NCI-H2029 (cell line): ENCODE measurements at regions not wholly inside any gene's neighbourhood (a gene's known extent, or its start where the extent isn't known, plus 50 kb on each side); places are given as distances from the start of the nearest gene placed in this dataset.
"Not testable (repeated sequence)": the region's sequence is repeated elsewhere in the genome, so short reads cannot be mapped to it uniquely, and the experiment has no call there.

ENCODE experiments used
- DNase-seq: peaks from one replicate; lab custom pipeline; 2025; lab: John Stamatoyannopoulos, UW

DNA sequence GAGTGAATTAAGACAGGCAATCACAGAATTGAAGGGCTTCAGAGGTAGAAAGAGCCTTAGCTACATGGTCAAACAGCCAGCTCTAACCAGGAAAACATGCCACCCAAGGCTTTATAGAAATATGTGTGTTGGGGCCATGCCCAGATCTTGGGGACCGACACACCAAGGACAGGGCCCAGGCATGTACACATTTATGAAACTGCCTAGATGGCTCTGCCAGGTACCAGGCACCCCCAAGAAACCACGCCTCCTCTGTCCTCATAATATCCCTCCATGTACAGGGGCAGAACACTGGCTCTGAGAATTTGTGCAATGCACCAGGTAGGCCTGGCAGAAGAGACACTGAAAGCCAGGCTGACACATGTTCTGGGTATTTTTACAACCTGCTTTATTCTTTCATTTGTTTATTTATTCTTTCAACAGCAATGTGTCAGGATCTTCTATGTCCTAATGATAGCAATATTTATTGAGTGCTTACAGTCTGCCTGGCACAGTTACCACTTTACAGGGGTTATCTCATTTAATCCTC, 137.9 kb upstream of the LSM14A start:
- DNase-seq = no peak

DNA sequence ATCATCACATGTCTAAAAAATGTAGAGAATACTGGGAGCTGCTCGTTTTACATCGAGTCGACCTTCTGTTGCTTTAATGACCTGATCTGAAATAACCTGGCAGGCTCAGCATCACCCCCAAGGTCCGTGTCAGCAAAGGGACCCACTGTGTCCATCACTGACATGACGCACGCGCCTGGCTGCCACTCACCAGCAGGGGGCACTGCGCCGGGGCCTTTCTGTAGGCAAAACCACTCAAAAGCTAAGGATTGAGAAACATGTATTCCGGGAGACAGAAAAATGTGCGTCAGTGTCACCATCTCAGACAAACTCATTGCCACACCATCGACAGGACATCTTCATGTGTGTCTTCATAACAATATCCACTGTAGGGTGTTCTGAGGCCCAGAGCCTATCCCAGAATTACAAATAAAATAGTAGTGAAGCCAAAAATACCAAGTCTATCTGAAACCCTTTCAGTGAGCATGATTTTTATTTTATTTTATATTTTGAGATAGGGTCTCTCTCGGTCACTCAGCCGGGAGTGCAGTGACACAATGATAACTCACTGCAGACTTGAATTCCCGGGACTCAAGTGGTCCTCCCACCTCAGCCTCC, 130.3 kb upstream of the LSM14A start:
- DNase-seq = no peak

DNA sequence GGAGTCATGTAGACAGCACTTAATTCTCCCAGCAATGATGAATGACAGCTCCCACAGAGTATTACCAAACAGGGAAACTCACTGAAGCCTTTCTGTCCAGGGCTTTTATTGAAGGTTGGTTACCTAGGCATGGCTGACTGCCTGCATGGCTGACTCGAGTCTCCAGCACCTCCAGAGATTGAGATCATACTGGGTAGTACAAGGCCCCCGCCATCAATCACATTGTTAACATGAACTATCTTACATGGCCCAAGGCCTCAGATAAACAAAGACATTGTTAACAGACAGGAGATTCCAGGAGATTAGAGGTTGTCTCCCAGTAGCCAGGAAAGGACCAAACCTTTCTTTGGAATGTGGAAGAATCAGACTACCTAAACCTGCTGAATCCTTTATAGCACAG, 128.3 kb upstream of the LSM14A start:
- DNase-seq = no peak

DNA sequence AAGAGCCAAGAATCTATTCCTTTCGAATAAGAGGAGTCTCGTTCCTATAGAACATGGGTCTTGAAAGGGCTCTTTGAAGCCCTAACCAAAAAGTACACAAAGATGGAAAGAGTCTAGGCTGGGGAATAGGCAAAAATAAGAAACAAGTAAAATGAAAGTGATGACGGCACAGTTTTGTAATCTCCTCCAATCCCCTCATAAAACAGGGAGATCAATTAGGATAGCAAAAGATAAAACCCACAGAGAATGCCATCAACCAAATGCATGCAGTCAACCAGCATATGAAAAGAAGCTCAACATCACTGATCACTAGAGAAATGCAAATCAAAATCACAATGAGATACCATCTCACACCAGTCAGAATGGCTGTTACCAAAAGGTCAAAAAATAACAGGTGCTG, 122.4 kb upstream of the LSM14A start:
- DNase-seq = no peak

DNA sequence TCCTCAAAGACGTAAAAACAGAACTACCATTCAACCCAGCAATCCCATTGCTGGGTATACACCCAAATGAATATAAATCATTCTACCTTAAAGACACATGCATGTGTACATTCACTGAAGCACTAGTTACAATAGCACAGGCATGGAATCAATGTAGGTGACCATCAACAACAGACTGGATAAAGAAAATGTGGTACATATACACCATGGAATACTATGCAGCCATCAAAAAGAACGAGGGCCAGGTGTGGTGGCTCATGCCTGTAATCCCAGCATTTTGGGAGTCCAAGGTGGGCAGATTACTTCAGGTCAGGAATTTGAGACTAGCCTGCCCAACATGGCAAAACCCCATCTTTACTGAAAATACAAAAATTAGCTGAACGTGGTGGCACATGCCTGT, 121.9 kb upstream of the LSM14A start:
- not testable (repeated sequence) for DNase-seq

DNA sequence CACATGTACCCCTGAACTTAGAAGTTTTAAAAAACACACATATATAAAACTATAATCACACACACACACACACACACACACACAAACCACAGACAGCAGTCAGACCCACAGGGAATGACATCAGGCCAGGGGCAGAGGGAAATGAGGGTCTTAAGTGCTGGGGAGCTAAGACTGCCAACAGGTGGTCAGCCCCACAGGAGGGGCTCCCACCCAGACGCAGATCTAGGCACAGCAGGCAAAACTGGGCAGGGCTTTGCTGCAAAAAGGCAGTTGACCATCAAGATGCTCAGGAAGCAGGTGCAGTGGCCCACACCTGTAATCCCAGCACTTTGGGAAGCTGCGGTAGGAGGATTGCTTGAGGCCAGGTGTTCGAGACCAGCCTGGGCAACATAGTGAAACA, 121.0 kb upstream of the LSM14A start:
- no peak for DNase-seq

DNA sequence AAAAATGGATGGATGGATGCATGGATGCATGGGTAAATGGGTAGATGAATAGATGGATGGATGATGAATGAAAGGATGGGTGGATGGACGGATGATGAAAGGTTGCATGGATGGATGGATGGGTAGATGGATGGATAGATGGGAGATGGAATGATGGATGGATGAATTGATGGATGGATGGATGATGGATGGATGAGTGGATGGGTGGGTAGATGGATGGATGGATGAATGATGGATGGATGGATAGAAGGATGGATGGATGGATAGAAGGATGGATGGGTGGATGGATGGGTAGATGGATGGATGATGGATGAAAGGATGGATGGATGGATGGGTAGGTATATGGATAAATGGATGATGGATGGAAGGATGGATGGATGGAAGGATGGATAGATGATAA, 115.1 kb upstream of the LSM14A start:
- DNase-seq = no peak

DNA sequence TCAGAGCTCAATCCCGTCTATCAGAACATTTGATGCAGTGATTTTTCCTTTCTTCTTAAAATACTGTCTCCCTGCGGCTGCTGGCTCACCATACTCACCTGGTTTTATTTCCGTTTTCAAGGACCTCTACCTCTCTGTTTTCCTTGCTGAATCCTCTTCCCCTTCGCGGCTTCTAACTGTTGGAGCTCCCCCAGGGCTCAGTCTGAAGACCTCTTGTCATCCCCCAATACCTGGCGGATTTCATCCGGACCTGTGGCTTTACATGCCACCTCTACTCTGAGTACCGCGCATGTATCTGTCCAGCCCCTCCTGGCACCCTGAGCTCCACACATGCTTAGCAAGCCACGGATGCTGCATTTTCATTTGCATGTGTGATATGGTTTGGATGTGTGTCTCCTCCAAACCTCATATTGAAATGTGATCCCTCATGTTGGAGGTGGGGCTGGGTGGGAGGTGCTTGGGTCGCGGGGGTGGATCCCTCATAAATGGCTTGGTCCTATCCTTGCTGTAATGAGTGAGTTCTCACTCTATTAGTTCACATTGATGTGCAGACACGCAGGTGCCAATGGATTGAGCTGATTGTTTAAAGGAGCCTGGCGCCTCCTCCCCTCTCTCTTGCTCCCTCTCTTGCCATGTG, 106.2 kb upstream of the LSM14A start:
- no peak for DNase-seq

DNA sequence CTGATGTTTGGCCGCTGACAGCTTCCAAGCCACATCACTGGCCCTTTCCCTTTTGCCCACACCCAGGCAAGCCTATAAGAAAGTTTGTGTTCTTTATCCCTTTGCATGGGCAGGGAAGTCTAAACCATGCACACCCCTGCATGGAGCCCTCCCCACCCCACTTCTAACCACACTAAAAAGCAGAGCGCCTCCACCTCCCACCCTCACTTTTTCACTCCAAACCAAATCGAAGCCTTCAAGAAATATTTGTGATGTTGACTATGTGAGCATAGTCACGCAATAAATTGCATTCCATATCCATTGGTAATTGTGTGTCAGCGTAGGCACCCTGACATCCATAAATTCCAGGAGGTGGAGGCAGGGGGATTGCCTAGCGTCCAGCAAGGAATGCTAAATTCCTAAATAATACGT, 104.4 kb upstream of the LSM14A start:
- DNase-seq = no peak

DNA sequence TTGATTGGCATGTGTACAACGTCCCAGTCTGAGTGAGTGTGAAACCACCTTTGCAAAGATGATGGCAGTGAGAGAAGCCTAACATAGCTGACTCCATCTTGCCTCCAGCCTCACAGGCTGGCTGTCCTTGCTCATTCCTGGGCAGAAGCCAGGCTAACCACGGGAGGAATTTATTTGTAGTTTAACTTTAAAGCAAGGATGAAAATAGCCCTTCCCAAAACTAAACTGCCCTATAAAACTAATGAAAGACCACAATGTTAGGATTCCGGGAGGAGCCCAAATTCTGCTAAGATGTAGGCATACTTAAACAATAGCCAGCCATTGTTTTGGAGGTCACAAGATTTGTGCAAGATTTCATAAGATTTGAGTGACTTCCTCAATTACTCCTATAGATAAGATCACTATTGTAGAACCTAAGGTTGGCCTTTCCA, 96.6 kb upstream of the LSM14A start:
- no peak for DNase-seq

DNA sequence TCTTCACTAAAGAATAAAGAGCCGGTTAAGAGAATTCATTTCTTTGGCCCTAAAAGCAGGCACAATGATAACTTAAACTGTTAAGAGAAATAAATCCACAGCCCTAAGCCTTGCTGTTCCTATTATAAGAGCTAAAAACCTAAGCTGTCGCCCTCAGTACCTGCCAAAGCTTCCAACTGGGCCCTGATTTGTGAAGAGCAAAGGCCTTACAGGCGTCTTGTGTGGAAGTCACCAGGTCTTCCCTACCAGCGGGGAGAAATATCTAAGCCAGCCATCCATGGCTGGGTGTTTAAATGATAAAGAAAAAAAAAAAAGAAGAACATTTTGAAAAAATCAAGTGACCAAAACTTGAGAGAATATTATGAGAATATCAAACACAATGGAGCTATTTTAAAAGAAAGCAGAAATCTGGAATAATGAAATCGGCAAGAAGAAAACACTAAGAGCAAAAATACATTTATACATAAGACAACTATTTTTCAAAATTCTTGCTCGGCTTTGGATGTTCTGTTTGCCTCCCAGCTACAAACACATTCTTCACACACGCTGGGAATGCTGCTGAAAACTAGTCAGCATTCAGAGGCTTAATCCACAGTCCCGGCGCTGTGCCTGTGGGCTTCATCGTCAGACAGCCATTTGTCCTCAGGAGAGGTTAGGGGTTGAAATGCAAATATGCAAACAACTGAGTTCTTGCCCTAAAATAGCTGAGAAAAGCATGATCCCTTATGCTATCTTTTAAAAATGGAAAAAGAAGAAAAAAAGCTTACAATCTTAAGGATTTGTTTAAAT, 89.8 kb upstream of the LSM14A start:
- no peak for DNase-seq

DNA sequence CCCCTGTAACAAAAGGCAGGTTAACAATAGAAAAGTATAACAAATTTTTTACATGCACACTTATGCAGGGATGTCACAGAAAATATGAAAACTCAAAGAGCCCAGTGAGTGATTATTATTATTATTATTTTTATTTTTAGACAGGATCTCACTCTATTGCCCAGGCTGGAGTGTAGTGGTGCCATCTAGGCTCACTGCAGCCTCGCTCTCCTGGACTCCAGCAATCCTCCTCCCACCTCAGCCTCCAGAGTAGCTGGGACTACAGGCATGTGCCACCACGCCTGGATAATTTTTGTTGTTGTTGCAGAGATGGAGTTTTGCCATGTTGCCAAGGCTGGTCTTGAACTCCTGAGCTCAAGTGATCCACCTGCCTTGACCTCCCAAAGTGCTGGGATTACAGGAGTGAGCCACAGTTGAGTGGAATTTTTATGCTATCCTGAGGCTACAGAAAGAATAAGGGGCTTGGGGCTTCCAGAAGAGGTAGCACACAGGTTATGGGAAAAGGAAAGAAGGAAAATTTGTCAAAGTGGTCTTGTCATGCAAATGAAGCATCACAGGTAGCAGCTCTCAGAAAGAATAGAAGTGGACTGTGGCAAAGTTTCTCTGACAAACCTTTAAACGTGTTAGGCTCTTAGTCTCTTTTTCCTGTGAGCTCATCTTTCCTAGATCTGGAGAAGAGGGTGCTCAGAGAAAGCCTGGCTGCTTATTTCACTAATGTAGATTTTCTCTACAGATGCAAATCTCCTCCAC, 87.7 kb upstream of the LSM14A start:
- DNase-seq = no peak

DNA sequence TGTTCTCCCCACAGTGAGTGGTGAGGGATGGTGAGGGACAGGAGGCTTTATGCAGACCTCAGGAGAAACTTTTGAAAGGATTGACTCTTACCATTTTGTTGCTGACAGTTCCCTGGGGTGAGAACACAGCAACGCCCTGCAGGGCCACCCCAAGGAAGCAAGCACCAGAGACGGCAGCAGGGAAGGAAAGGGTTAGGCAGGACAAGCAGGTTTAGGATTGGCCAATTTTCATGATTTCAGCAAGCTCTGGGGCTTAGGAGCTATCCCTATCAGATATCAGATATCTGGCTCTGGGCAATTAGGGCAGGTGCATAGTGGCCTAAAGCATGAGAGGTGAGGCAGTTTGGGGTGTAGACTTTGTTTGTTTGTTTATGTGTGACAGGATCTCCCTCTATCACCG, 87.0 kb upstream of the LSM14A start:
- DNase-seq = no peak

DNA sequence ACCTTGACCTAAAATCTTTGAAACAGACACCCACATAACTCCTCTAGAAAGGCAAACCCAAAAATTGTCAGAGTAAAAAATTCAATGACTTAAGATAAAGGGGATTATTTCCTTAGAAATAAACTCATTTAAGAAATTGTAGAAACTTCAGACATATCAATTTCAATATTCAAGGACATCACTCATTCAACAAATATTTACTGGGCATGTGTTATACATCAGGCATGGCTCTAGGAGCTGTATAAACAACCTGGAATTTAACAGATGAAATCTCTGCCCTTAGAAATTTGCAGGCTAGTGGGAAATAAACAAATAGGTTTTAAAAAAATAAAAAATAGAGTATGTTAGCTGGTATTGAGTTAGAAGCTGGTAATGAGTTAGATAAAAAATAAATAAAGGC, 84.0 kb upstream of the LSM14A start:
- DNase-seq = no peak

DNA sequence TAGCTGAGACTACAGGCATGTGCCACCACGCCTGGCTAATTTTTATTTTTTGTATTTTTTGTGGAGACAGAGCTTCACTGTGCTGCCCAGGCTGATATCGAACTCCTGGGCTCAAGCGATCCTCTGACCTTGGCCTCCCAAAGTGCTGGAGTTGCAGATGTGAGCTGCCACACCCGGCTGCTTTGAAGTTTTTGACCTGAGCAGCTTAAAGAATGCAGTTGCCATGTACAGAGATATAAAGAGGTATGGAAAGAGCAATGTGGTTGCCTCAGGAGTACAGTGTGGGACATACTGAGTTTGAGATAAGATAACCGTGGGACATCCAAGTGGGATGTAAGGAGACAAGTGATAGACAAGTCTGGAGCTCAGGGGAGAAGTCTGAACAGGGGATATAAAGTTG, 82.7 kb upstream of the LSM14A start:
- DNase-seq = no peak

DNA sequence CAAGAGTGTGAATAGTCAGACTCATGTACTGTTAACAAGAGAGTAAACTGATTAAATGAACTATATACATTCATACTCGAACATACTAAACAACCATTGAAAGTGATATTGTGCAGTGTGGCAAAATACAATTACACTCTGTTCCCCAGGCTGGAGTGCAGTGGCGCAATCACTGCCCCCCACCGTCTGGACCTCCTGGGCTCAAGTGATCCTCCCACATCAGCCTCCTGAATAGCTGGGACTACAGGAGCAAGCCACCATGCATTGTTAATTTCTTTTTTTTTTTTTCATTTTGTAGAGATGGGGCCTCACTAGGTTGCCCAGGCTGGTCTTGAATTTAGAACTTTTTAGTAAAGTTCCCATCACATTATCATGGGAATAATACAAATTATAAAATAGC, 77.3 kb upstream of the LSM14A start:
- no peak for DNase-seq

DNA sequence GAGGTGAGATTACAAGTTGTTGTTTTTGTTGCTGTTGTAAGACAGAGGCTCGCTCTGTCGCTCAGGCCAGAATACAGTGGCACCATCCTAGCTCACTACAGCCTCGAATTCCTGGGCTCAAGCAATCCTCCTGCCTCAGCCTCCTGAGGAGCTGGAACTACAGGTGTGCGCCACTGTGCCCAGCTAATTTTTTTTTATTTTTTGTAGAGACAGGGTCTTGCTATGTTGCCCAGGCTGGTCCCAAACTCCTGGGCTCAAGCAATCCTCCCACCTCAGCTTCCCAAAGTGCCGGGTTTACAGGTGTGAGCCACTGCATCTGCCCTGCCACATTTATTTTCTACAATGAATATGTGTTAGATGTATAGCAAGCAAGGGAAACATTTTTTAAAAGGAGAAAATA, 76.9 kb upstream of the LSM14A start:
- not testable (repeated sequence) for DNase-seq

DNA sequence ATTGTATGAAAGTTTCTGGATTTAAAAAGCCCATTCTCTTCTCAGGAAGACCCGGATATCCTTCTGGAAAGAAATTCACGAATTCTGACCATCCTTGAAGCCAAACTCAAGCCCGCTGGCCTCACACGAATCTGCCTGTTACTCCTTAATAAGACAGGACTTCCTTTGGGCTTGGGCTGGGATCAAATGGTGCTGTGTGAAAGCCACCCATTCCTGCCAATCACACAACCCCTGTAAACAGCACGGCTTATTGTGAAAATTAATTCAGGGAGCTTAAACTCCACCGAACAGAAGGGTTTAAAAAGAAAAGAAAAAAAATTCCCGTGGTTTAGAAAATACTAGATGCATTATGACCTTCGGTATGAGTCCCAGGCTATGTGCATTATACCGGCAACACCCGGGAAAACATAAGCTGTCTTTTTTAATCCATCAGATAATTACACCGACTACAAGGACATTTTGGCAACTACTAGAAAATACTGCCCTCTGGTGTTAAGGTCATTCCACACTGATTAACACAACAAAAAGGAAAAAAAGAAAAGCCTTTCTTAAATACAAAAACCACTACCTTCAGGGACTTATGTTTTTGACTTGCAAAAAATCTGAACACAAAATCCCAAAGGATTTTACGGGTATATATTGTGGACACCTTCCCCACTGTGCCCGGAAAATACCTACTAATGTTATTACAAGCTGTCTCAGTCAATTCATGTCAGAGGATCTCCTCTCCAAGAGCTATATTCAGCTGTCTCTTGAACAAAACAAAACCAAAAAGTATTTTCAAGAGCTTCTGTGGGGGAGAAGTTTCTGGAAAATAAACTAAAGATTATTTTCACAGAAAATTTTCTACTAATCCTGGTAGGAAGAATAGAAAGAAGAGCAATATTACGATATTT, 76.0 kb upstream of the LSM14A start:
- DNase-seq = peak; percentile 40

DNA sequence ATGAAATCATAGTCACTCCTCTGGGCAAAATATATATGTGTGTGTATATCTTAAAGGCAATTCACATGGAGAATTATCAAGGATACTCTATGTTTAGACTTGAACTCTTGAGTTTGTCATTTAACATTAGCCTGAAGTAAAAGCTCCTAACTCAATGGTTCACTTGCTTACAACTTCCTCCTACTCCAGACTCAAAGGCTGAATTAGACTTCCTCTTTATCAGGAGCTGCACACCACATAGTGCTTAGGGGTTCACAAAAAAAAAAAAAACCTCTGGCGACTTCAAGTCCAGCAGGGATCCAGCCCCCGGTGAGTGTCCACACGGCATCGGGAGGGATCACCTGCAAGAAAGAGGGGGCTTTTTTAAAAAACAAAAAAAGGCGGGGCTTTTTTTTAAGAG, 68.2 kb upstream of the LSM14A start:
- DNase-seq = no peak

DNA sequence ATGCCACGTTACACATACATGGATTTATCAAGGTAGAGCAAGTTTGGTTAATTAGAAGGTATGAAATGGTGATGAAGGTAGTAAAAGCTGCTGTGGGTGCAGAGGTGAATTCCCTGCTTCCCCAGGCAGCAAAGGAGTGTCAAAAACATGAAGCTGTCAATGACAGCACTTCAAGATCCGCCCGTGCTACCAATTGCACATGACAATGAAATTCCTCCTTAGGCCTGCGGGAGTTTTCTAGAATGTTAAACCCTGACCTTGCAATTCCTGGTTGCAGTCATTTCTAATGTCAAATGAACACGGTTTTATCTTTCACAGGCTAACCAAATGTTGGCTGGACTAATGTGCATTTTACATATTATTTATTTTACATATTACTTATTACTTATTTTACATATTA, 67.7 kb upstream of the LSM14A start:
- DNase-seq = no peak

DNA sequence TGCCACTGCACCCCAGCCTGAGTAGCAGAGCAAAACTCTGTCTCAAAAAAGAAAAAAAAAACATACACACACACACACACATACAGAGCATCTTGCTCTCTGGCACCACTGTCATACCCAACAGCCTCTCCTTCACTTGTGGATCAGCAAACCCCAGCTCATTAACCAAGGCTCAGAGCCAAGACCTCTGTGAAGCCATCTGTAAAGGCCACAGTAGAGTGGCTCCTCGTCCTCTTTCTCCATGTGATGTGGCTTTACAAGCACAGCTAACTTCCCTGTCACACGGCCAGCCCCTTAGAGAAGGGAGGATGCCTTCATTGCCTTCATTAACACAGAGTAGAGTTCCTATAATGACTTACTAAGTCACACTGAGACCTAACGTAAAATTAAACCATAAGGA, 62.7 kb upstream of the LSM14A start:
- DNase-seq = peak; percentile 1
